ENCODE measurements at regions not wholly inside any gene's neighbourhood (a gene's known extent, or its start where the extent isn't known, plus 50 kb on each side); places are given as distances from the start of the nearest gene placed in this dataset.

GRCh38 chr2:107685421-107685986 lies 141.2 kb upstream of the RGPD4 start:
- Histone ChIP-seq H3K4me3 (no peak overlapping the region), H3K27ac (no peak overlapping the region)
- TF ChIP-seq CTCF (IDR thresholded peaks at IDR 0.05) = no peak
- no peak for DNase-seq (ENCODE audit: low spot score)

- no peak for DNase-seq (ENCODE audit: low spot score)
- Histone ChIP-seq H3K27ac (no peak overlapping the region), H3K4me3 (no peak overlapping the region)
- TF ChIP-seq CTCF (IDR thresholded peaks at IDR 0.05) = no peak
Observed at GRCh38 chr2:107687073-107687472, 139.6 kb upstream of the RGPD4 start.

GRCh38 chr2:107688135-107688534 lies 138.6 kb upstream of the RGPD4 start:
- Histone ChIP-seq H3K4me3 (no peak overlapping the region), H3K27ac (no peak overlapping the region)
- TF ChIP-seq CTCF (IDR thresholded peaks at IDR 0.05) = no peak
- no peak for DNase-seq (ENCODE audit: low spot score)

GRCh38 chr2:107693604-107694003 lies 133.1 kb upstream of the RGPD4 start:
- no peak overlapping the region for H3K4me3 ChIP-seq
- no peak for TF ChIP-seq CTCF (IDR thresholded peaks at IDR 0.05)
- no peak overlapping the region for H3K27ac ChIP-seq
- DNase-seq (ENCODE audit: low spot score) = no peak

- Histone ChIP-seq H3K27ac (no peak overlapping the region), H3K4me3 (no peak overlapping the region)
- no peak for TF ChIP-seq CTCF (IDR thresholded peaks at IDR 0.05)
- DNase-seq (ENCODE audit: low spot score) = no peak
Observed at GRCh38 chr2:107694667-107695066, 132.0 kb upstream of the RGPD4 start.

GRCh38 chr2:107697385-107697784 lies 129.3 kb upstream of the RGPD4 start:
- TF ChIP-seq CTCF (IDR thresholded peaks at IDR 0.05) = no peak
- no peak for DNase-seq (ENCODE audit: low spot score)
- H3K4me3 ChIP-seq = no peak overlapping the region
- H3K27ac ChIP-seq = no peak overlapping the region

GRCh38 chr2:107698861-107699260 lies 127.8 kb upstream of the RGPD4 start:
- no peak for TF ChIP-seq CTCF (IDR thresholded peaks at IDR 0.05)
- H3K27ac ChIP-seq = no peak overlapping the region
- DNase-seq (ENCODE audit: low spot score) = no peak
- H3K4me3 ChIP-seq = no peak overlapping the region
